ENCODE measurements at regions not wholly inside any gene's neighbourhood (a gene's known extent, or its start where the extent isn't known, plus 50 kb on each side); places are given as distances from the start of the nearest gene placed in this dataset.
A peak's percentile ranks its signal among the peaks of the same experiment; 100 is the strongest.

- DNase-seq: no peak
These were observed 567.4 kb upstream of the CITED2 start for GRCh38 chr6:139941826-139942225.

DNA sequence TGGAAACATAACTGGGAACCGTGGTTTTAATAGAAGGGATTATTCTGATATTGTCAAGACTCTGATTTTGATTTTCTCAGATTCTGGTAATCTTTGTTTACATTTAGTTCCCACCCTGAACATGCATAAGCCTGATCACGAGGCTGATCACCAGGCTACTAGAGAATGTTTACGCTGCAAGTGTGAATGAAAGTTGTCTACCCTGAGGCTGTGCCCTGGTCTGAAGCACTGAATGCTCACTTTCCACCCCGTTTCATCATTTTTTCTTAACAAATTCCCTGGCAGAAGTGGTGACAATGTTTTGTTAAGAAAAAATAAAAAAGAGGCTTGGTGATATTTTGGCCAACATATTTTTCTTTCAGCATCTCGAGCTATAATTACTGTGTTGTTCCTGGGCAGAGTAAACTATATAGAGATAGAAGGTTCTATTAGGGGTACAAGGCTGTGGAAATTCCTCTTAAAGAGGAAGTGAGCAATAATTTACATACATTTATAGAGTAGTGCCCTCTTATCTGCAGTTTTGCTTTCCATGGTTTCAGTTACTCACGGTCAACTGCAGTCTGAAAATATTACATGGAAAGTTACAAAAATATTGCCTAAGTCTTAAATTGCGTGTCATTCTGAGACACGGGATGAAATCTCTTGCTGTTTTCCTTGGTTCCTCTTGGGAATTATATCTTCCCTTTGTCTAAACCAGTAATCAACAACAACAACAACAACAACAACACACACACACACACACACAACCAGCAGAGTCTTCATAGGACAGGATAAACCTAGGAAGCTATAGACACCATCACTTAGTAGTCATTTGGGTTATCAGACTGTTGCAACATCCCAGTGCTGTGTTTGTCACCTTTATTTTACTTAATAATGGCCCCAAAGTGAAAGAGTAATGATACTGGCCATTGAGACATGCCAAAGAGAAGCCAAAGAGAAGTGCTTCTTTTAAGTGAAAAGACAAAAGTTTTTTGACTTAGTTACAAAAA is 566.6 kb upstream of the CITED2 start:
- no peak for DNase-seq

GRCh38 chr6:139939189-139939979 is 564.9 kb upstream of the CITED2 start:
- no peak for DNase-seq

- DNase-seq: no peak
These were observed 558.2 kb upstream of the CITED2 start for GRCh38 chr6:139932671-139933070.

DNA sequence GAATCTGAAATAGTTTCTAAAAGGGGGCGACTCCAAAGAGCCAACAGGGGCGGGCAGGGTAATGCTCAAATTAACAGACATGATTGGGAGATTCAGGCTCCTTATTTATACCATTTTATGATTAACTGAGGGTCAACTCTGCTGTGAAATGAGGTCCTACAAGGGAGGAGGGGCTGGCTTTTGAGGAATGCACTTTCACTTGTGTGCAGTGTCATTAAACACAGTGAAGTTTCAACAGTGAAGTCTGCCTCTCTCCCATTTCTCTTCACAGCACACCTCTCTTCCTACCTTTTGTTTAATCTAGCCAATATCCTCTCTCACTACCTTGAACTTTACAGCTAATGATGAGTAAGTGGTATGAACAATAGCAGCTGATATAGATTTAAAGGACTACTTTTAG is 557.3 kb upstream of the CITED2 start:
- DNase-seq: no peak

DNA sequence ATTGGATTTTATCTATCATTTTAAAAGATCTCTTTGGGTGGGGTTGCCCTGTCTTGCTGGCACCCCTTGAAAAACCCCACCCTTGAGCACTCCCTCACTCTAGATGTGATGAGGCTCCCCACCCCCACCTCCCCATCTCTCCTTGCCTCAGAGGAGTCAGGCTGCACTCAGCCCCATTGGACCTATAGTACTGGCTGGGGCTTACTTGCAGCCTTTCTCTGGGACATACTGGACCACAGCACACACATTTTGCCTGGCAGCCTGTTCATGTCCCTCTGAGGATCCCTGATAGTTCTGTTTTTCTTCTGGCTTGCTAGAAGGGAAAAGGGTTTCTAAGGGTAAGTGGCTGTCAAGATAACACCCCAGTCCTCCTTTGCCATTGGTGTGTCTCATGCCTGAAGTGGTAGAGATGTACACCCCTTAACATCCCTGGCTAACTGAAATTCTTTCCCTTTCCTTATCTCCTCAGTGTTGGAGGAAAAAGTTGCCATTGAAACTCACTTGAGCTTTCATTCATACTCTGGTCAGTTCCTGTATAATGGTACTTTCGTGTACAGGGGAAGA is 553.4 kb upstream of the CITED2 start:
- peak in 1 of 56 donors; percentile 0 for DNase-seq

DNA sequence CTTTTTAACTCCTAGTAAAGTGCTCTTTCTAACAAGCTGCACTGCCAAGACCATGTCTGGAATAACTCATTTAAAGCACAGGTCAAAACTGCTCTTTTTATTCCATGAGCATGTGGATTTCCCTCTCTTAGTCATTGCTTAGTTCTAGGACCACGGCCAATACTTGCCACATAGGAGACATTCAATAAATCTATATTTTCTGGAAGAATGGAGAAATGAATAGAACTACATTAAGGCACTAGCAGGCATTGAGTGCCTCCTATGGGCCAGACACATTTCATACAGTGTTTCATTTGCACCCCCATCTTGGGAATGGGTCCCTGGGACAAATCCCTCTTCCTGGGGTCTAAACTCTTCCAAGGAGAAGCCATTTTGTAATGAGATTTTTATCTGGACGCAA is 552.8 kb upstream of the CITED2 start:
- DNase-seq: no peak

GRCh38 chr6:139926711-139927110 is 552.3 kb upstream of the CITED2 start:
- DNase-seq: no peak

GRCh38 chr6:139925894-139926641 is 551.6 kb upstream of the CITED2 start:
- DNase-seq: no peak

- no peak for DNase-seq
These were observed 549.6 kb upstream of the CITED2 start for GRCh38 chr6:139923964-139924475.

- no peak for DNase-seq
These were observed 547.8 kb upstream of the CITED2 start for GRCh38 chr6:139922236-139922635.

DNA sequence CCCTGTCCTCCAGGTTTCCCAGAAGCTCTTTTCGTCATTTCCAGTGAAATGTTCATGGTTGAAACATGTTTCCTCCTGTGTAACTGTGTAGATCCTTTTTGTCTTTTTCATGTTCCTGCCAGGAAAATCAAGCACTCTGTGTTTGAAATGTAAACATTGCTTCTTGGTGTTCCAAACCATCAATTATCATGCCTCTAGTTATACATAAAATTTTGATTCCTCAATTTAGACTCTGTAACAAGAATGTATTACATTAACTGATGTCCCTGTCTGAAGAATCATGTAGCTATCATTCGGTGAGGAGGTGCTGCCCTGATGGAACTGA is 546.3 kb upstream of the CITED2 start:
- DNase-seq: no peak

GRCh38 chr6:139920027-139920775 is 545.8 kb upstream of the CITED2 start:
- DNase-seq: no peak

GRCh38 chr6:139919107-139920026 is 544.9 kb upstream of the CITED2 start:
- DNase-seq: no peak

DNA sequence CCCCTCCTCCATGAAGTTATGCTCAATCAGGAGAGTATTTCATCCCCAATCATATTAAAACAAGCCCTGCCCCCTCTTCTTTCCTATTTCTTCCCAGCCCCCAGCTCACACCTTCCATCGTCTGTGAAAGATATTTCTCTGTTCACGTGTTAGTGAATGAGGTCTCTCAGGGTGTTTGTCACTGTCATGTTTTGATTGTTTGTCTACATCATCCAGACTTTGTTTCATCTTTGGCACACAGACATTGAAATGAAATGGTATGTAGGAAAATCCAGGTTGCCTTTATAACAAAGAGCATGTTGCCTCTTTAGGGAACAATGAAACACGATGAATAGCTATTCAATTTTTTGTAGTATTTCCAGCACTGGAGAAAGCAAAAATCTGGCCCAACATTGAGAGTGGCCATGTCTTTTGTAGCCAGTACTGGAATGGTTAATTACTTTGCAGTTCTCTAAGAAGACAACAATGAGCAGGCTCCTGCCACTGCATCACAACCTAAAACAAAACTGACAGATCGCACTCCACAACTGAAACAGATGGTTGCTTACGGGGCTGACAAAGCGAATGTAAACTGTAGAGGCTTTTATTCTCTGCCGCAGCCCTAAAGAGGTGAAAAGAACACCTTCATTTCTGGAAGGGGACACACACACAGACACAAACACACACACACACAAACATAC is 543.6 kb upstream of the CITED2 start:
- no peak for DNase-seq

DNA sequence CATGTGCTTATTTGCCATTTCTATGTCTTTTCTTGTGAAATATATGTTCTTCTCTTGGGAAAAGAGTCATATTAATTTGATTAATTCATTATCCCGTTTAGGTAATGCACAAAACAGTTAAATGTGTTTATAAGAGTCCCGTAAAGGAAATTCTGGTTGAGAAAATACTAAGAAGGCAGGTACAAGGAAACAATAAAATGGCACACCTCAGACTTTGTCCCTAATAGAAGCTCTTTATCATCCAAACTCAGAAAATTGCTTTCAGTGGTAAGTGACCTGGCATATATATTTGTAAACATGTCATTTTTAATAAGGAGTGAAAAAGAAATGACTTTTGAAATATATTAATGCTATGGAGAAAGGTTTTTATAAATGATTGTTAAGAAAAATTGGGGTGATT is 540.5 kb upstream of the CITED2 start:
- DNase-seq: no peak

- no peak for DNase-seq
These were observed 538.4 kb upstream of the CITED2 start for GRCh38 chr6:139912735-139913400.

GRCh38 chr6:139909992-139910391 is 535.5 kb upstream of the CITED2 start:
- no peak for DNase-seq
